ENCODE measurements at regions not wholly inside any gene's neighbourhood (a gene's known extent, or its start where the extent isn't known, plus 50 kb on each side); places are given as distances from the start of the nearest gene placed in this dataset.

DNA sequence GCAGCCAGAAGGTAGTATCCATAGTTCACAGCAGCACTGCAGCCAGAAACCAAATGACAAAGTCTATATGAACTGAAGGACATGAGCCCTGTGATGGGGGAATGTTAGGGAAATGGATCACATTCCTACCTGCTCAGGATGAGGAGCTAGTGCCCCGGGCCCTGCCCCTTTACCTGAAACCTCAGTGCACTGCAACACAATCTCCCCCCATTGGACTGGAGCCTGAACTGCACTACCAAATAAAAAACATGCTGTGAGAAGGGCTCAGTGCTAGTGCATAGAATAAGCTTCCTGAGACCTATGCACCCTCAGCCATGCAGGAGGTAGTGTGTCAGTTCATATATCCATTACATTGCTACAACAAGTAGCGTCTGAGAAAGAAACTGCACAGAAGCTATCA is 477.8 kb downstream of the HACE1 start:
- TF ChIP-seq, protein P1, sequence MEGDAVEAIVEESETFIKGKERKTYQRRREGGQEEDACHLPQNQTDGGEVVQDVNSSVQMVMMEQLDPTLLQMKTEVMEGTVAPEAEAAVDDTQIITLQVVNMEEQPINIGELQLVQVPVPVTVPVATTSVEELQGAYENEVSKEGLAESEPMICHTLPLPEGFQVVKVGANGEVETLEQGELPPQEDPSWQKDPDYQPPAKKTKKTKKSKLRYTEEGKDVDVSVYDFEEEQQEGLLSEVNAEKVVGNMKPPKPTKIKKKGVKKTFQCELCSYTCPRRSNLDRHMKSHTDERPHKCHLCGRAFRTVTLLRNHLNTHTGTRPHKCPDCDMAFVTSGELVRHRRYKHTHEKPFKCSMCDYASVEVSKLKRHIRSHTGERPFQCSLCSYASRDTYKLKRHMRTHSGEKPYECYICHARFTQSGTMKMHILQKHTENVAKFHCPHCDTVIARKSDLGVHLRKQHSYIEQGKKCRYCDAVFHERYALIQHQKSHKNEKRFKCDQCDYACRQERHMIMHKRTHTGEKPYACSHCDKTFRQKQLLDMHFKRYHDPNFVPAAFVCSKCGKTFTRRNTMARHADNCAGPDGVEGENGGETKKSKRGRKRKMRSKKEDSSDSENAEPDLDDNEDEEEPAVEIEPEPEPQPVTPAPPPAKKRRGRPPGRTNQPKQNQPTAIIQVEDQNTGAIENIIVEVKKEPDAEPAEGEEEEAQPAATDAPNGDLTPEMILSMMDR (IDR thresholded peaks at IDR 0.05) = no peak
- TF ChIP-seq EP300 (IDR thresholded peaks at IDR 0.05) = no peak
- no peak for TF ChIP-seq POLR2AphosphoS5 (IDR thresholded peaks at IDR 0.05)
- TF ChIP-seq POLR2A (IDR thresholded peaks at IDR 0.05; ENCODE audit: low read depth) = no peak

All from esophagus muscularis mucosa (tissue), 4 donors.